Left ventricle myocardium inferior (tissue), 1 donor: ENCODE measurements at regions not wholly inside any gene's neighbourhood (a gene's known extent, or its start where the extent isn't known, plus 50 kb on each side); places are given as distances from the start of the nearest gene placed in this dataset.

ENCODE experiments used
- DNase-seq: peaks from one replicate; pipeline ENCODE4 v3.0.0-alpha.2; 2020
- H3K27ac ChIP-seq: fragments of 200-600 bp; replicated peaks from 2 replicates; pipeline ENCODE4 v1.8.0; 2021
- H3K27me3 ChIP-seq: fragments of 200-600 bp; 2 replicates; pipeline ENCODE4 v1.8.0; 2021; ENCODE audit warnings: low read depth
- H3K36me3 ChIP-seq: fragments of 200-600 bp; 2 replicates; pipeline ENCODE4 v1.8.0; 2021
- H3K4me1 ChIP-seq: fragments of 200-600 bp; 2 replicates; pipeline ENCODE4 v1.8.0; 2021
- H3K4me3 ChIP-seq: fragments of 200-600 bp; 2 replicates; pipeline ENCODE4 v1.8.0; 2021; ENCODE audit warnings: mild to moderate bottlenecking, moderate library complexity
- H3K9me3 ChIP-seq: fragments of 200-600 bp; replicated peaks from 2 replicates; pipeline ENCODE4 v1.8.0; 2021
- CTCF ChIP-seq: fragments of 200-600 bp; IDR thresholded peaks from 2 replicates; pipeline ENCODE4 v1.8.0; 2021; ENCODE audit warnings: antibody characterized with exemption, mild to moderate bottlenecking, borderline replicate concordance
- intact Hi-C: fragments of 100-400 bp; cut with micrococcal nuclease; formaldehyde crosslinking; loops from one replicate; pipeline ENCODE4 v1.11.0; 2022
- donor health status: DM: no; HTN: yes; CAD: no; lungs with severe emphysema.

GRCh38 chr2:185456517-185456916 is 282.1 kb upstream of the FSIP2 start:
- H3K27ac ChIP-seq = no peak overlapping the region

GRCh38 chr2:185463481-185463880 is 275.1 kb upstream of the FSIP2 start:
- TF ChIP-seq CTCF = no peak
- H3K36me3 ChIP-seq = no peaks in the 10 kb centered on the region
- no peak overlapping the region for H3K4me3 ChIP-seq
- H3K27ac ChIP-seq = no peak overlapping the region
- no peaks in the 10 kb centered on the region for H3K27me3 ChIP-seq
- DNase-seq = no peak
- H3K9me3 ChIP-seq = peaks cover 18% of the 10 kb centered on the region
- intact Hi-C loops = no loop called here
- H3K4me1 ChIP-seq = no peaks in the 10 kb centered on the region

More at GRCh38 chr2:185456517-185456916, 282.1 kb upstream of the FSIP2 start:
- Histone ChIP-seq H3K36me3 (no peaks in the 10 kb centered on the region), H3K4me3 (no peak overlapping the region), H3K4me1 (no peaks in the 10 kb centered on the region), H3K9me3 (peaks cover 40% of the 10 kb centered on the region), H3K27me3 (no peaks in the 10 kb centered on the region)
- DNase-seq = no peak
- no peak for TF ChIP-seq CTCF
- intact Hi-C loops = no loop called here

- peaks cover 18% of the 10 kb centered on the region for H3K9me3 ChIP-seq
- no peaks in the 10 kb centered on the region for H3K27me3 ChIP-seq
- intact Hi-C loops = no loop called here
- TF ChIP-seq CTCF = no peak
- DNase-seq = no peak
- no peak overlapping the region for H3K4me3 ChIP-seq
- H3K4me1 ChIP-seq = no peaks in the 10 kb centered on the region
- H3K27ac ChIP-seq = no peak overlapping the region
- H3K36me3 ChIP-seq = no peaks in the 10 kb centered on the region
Measured at GRCh38 chr2:185466915-185467314, 271.7 kb upstream of the FSIP2 start.

- H3K27me3 ChIP-seq = no peaks in the 10 kb centered on the region
- H3K36me3 ChIP-seq = no peaks in the 10 kb centered on the region
- H3K4me3 ChIP-seq = no peak overlapping the region
- H3K9me3 ChIP-seq = peaks cover 26% of the 10 kb centered on the region
- no peak for DNase-seq
- no peak for TF ChIP-seq CTCF
- no peak overlapping the region for H3K27ac ChIP-seq
- intact Hi-C loops = no loop called here
- no peaks in the 10 kb centered on the region for H3K4me1 ChIP-seq
Measured at GRCh38 chr2:185471441-185471840, 267.2 kb upstream of the FSIP2 start.

- H3K27ac ChIP-seq = no peak overlapping the region
- intact Hi-C loops = no loop called here
- TF ChIP-seq CTCF = no peak
- no peaks in the 10 kb centered on the region for H3K4me1 ChIP-seq
- H3K36me3 ChIP-seq = no peaks in the 10 kb centered on the region
- DNase-seq = no peak
- H3K9me3 ChIP-seq = peaks cover 22% of the 10 kb centered on the region
- no peak overlapping the region for H3K4me3 ChIP-seq
- no peaks in the 10 kb centered on the region for H3K27me3 ChIP-seq
Measured at GRCh38 chr2:185472574-185472973, 266.0 kb upstream of the FSIP2 start.

- no peak for TF ChIP-seq CTCF
- Histone ChIP-seq H3K36me3 (no peaks in the 10 kb centered on the region), H3K9me3 (peaks cover 32% of the 10 kb centered on the region), H3K4me1 (no peaks in the 10 kb centered on the region), H3K4me3 (no peak overlapping the region), H3K27me3 (no peaks in the 10 kb centered on the region), H3K27ac (no peak overlapping the region)
- intact Hi-C loops = no loop called here
- DNase-seq = no peak
Measured at GRCh38 chr2:185473838-185474237, 264.8 kb upstream of the FSIP2 start.
